Right ventricle myocardium superior (tissue), 1 donor: ENCODE measurements at regions not wholly inside any gene's neighbourhood (a gene's known extent, or its start where the extent isn't known, plus 50 kb on each side); places are given as distances from the start of the nearest gene placed in this dataset.

Experiments used
- ATAC-seq: fragments of 200-7000 bp; cut with Tn5 transposase; one replicate; pipeline ENCODE4 v1.9.1; 2020; ENCODE audit warnings: mild to moderate bottlenecking; ENCODE audit not compliant: poor library complexity
- DNase-seq: peaks from one replicate; pipeline ENCODE4 v3.0.0-alpha.2; 2020
- intact Hi-C: fragments of 100-400 bp; cut with DNase I; formaldehyde crosslinking; loops from one replicate; pipeline ENCODE4 v1.11.2; 2022
- donor health status: DM: no; HTN: yes; CAD: no; lungs with severe emphysema.

DNA sequence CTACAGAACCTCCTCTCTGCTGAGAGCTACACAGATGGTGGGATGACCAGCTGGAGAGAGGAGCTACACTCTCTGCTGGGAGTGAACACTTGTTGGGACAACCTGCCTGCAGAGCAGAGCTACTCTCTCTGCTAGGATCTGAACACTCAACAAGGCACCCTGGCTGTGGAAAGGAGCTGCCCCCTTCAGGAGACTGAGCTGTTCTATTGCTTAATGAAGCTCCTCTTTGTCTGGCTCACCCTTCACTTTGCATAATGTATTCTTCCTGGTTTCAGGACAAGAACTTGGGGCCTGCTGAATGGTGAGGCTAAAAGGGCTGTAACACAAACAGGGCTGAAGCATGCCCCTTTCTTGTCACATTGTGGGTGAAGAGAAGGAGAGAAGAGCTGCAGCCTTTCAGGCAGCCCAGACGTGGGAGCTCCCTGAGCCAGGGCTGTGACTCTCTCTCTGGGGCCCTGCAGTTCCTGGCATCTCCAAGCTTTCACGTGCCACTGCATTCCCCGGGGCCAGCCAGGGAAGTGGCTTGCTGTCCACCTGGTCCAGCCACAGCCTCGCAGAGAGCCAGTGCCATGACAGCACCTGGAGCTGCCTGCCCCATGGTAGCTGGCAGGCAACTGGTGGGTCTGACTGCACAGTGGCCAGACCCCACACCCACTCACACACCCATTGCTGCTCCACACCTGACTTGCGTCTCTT is 272.8 kb upstream of the KCNJ16 start:
- DNase-seq, result no peak
- intact Hi-C loops, result no loop called here

DNA sequence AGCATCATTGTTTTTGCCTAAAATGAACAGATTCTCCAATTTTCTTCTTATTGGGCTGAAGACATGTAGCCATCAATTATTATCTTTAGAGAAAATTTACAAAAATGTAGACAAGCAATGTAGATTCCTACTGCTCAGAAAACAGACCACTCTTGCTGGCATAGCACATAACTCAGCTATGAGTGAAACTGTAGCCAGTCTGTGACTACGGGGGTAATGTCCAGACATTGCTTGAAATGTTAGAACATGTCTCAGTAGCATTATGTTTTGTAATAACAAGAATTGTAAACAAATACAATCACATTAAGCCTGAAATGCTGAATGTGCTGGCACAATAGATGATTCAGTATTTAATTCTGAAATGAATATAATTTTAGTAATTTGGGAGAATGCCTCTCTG is 265.7 kb upstream of the KCNJ16 start:
- intact Hi-C loops, result no loop called here
- ATAC-seq (no peak), DNase-seq (no peak)

More for the DNA sequence above, 272.8 kb upstream of the KCNJ16 start:
- no peak for ATAC-seq

DNA sequence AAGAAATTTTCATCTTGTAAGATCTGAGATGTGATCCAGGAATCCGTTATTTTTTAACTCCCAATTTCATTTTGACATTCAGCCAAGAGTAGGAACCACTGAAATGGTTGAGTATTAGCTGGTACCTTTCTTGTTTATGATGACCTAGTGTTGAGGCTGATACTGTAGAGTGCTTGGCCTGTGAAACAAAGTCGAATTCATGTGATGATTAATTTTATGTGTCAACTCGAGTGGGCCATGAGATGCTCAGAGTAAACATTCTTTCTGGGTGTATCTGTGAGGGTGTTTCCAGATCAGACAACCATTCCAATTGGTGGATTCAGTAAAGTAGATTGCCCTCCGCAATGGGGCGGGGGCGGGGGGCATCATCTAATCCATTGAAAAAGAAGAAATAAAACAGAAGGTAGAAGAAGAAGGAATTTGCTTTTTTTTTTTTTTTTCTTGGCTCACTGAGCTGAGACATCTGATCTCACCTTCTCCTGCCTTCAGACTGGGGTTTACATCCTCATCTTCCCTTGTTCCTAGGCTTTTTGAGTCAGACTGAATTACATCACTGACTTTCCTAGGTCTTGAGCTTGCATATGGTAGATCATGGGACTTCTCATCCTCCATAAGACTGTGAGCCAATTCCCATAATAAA is 264.6 kb upstream of the KCNJ16 start:
- intact Hi-C loops, result no loop called here
- ATAC-seq, result no peak

DNA sequence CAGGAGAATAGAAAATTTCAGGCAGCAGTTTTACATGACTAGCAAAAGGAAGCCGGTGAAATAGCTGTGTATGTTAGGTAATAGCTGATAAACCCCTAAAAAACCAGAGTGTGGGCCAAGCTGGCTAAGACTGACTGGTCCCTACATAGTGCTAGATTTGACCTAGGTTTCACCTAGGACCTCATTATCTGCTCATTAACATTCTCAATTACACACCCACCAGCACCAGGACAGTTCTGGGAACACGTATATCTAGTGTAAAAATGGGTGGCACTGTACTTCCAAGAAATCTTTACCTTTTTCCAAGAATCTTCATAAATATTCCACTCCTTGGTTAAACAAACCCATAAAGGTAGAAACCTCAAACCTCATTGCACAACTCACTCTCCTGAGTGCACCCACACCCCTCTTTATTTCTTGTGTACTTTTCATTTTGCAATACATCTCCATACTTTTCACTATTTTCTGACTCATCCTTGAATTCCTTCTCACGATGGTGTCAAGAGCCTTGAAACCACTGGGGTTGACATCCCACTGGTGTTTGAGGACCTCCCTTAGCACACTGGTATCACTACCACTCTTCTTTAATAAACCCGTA is 262.7 kb upstream of the KCNJ16 start:
- DNase-seq (no peak), ATAC-seq (no peak)
- intact Hi-C loops, result no loop called here

More for the DNA sequence above, 264.6 kb upstream of the KCNJ16 start:
- DNase-seq, result no peak

DNA sequence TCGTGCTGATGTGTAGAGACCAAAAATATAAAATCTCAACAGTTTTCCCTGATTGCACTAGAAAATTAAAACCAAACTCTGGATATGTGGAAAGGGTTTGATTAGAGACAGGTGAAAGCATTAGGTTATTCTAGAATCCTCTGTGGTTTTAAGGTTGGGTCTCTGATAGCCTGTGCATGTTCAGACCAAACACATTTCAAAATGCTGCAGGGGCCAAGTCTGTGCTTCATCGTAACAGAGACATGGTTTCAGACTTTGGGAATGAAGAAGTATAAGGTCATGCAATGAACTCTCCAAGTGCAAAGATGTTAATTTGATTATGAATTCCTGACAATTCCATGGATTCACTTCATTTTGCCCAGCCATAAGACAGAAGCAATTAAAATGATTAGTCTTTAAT is 261.0 kb upstream of the KCNJ16 start:
- DNase-seq, result no peak
- ATAC-seq, result no peak
- intact Hi-C loops, result no loop called here

DNA sequence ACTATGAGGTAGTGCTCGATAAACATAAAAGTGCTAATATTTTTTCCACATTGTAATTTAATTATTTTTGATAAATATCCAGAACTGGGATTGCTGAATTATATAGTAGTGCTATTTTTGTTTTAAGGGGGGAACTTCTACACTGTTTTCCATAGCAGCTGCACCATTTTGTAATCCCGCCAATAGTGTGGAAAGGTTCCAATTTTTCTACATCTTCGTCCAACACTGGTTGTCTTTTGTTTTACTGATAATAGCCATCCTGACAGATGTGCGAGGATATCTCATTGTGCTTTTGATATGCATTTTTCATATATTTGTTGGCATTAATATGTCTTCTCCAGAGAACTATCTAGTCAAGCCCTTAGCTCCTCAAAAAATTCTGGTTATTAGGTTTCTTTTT is 259.6 kb upstream of the KCNJ16 start:
- intact Hi-C loops, result no loop called here
- DNase-seq, result no peak
- ATAC-seq, result no peak

DNA sequence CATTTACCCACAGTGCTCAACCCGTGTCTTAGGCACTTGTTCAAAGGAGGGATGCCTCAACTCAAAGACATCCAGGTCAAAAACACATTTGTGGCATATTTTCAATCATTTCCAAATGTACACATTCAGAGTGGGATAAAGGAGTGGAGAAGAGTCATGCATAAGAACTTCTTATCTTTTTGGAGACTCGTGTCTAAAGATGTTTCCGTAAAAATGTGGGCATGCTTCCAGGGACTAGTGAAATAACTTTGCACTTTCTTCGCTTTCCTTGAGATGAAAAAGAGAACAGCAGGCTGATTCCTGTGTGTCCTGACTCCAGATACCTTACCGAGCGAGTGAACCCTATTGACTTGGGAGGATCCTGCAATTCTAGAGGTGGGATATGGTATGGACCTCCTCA is 256.6 kb upstream of the KCNJ16 start:
- ATAC-seq (no peak), DNase-seq (no peak)
- intact Hi-C loops, result no loop called here

DNA sequence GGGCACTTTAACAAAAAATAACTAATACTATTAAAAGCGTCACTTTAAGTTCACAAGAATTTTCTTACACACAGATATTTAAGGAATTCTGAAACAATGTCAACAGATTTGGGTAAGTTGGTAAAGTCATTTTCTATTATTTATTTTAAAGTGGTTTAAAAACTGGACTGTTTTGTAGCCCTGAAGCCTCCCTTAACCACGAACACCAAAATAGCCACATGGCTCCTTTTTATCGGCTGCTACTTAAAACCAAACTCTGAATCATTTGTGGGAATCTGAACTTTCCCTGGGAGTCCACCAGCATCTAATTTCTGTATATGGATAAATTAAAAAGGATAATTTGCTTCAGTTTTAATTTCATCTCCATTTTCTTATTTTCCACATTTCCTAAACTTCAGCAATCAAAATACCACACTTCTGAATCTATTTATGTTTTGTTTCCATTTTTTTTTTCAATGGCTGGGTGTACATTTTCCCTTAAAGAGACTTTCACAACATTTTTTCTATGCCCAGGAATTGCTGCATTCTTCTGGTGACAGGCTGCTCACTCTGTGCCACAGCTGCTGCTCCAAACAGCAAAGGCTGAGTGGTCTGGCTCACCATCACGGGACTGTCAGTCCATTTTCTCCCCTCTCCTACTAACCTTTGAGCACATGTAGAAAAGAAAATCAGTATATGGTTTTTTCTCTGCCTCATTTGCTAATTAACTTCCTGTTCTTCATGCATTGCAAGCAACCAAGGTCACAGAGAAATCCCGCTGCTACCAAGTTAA is 255.5 kb upstream of the KCNJ16 start:
- DNase-seq (no peak), ATAC-seq (no peak)
- intact Hi-C loops, result no loop called here

DNA sequence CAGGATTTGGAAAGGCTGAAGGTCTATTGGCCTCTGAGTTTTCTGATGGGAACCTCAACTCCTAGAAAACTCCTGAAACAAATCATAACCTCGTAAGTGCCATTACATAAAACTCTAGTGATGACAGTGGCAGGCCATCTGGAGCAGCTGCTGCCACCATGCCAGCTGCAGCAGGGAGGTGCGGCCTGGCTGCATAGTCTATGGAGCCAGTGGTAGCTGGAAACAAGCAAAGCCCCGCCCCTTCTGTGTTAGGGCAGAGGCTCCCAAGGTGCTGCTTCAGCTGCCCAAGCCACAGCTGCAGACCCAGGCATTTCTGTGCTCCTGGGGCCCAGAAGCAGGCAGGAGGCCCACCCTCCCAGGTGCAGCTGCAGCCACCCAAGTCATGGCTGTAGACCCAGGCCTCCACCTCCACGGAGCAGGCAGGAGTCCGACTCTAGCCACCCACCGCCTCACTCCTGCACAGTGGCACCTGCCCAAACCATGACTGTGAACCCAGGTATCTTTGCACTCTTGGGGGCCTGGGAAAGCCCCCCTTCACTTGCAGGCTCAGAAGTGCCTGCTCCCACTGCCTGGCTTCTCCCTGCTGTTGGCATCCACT is 254.1 kb upstream of the KCNJ16 start:
- DNase-seq (no peak), ATAC-seq (no peak)
- intact Hi-C loops, result no loop called here

DNA sequence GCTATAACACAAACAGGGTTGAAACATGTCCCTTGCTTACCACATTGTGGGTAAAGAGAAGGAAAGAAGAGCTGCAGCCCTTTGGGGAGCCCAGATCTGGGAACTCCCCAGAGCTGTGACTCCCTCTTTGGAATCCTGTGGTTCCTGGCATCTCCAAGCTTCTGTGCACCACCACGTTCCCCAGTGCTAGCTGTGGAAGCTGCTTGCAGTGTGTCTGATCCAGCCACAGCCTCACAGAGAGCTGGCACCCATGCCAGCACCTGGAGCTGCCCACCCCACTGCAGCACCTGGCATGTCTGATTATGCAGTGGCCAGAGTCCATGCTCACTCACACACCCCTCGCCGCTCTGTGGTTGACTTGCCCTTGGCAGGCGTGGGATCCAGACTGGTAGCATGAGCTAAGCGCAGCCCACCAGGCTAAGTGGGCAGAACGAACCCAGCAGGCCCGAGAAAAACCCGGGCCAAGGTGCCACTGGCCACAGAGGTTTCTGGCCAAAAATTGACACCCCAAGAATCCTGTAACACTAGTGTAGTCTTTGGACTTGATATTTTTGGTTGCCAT is 252.6 kb upstream of the KCNJ16 start:
- DNase-seq (no peak), ATAC-seq (no peak)
- intact Hi-C loops, result no loop called here

DNA sequence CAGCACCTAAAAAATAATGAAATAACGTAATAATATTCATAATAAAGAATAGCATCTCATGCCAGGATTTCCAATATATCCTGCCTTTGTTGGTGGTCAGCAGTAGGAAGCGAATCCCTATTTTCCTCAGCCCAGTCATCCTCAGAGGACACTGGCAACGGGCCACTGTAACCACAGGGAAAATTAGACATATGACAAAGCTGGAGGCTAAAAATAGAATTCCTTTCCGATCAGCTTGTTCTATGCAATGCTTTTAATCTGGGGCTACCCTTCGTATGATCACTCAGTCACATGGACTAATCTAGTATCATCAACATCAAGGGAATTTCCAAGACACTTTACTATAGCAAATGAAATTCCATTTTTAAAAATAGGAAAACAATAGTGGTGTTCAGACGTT is 246.9 kb upstream of the KCNJ16 start:
- intact Hi-C loops, result no loop called here
- DNase-seq, result peak; percentile 40
- ATAC-seq, result peak; percentile 75

DNA sequence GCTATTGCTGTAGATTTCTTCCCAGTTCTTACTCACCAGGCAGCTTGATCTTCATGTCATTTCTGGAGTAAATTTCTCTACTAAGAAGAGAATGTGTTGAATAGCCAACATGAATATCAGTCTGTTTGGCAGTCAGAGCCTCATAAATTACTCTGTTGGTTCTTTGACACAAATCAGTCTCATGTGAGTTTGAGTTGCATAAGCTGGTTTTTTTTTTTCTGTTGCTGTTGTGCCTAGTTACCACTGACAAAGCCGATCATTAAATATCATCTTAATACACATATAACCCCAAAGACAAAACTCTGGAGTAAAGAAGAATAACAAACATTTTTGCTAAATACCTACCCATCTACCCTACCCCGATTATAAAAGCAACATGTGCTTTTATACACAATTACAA is 240.5 kb upstream of the KCNJ16 start:
- intact Hi-C loops, result no loop called here
- ATAC-seq, result no peak

DNA sequence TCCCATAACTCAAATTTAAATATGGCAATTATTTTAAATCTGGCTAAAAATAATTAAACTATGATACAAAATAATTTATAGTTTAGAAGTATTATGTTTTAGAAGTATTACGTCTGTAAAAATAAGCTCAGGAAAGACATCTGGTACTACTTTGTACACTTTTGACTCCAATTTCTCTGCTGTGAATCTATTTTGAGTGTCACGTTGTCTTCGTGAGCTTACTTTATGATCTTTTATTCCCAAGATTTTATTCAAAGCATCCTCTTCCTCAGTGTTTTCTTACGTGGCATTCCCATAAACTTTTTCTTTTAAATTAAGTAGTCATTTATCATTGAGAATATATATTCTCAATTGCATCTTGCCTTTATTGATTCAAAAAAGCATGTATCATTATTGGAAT is 223.3 kb upstream of the KCNJ16 start:
- intact Hi-C loops, result no loop called here

More for the DNA sequence above, 240.5 kb upstream of the KCNJ16 start:
- no peak for DNase-seq

DNA sequence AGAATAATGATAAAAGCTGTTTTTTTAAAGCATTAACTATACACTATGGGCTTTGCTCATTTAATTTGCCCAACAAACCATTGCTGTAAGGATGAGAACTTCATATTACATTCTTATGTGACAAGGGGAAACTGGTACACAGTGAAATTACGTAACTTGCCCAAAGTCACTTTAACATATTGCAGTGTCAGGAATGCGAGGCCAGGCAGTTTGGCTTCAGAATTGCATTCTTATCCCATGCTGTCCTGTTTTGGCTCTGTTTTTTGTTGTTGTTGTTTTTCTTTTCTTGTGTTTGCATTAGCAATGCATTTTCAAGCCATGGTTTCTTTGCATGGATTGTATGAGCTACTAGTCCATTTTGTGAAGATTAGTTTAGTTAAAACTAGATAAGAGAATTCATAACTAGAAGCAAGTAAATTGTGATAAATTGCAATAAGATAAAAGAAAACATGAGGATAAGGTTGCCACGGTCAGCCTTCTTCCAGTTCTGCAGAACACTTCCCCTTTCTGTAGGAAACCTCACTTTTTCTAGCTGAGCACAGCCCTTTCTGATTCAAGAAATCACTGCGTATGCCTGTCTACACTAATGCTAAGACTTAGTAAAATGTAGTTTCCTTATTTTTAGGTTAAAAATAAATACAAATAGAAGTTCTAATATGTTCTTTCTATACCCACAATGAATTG is 221.3 kb upstream of the KCNJ16 start:
- no peak for DNase-seq
- ATAC-seq, result peak; percentile 85

More for the DNA sequence above, 223.3 kb upstream of the KCNJ16 start:
- DNase-seq (no peak), ATAC-seq (no peak)

DNA sequence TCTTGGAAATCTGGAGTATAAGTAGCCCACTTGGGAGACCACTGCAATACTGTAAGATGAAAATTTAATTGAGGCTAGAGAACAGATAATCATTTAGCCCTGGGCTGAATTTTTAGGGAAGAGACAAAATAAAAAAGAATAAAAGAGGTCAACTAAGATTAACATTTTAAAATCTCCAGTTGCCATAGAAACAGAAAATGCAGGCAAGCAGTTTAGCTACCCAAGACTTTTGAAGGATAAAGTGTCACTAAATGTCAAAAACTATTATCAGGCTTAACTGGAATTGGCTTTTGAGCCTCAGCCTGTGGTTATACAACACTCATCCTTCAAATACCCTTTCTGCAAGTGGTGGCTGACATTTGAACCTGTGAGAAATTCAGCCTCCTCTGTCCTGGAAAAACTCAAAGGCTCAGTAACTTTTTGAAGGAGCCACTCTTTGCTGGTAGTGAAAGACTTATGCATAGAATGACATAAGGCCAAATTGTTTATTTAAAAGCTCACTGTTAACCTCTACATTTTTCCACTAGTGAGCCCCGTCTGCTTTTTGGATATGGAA is 220.7 kb upstream of the KCNJ16 start:
- DNase-seq (no peak), ATAC-seq (peak; percentile 43)
- intact Hi-C loops, result no loop called here

More for the DNA sequence above, 221.3 kb upstream of the KCNJ16 start:
- intact Hi-C loops, result no loop called here

DNA sequence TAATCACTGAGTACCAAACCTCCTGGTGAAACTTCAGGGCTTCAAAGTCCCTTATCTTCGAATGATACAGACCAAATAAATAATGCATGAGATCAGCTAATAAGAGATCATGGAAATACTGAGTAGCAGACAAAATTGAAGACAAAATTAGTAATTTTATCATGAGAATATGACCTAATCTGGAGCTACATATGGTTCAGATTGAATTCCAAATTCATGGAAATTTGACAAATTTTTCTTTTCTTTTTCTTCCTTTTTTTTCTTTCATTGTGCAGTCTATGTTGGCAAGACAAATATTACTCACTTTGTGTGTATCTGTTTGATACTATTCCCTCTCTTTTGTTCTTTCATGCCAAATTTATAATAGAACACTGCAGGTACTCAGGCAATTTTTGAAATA is 218.1 kb upstream of the KCNJ16 start:
- ATAC-seq, result no peak
- intact Hi-C loops, result no loop called here
- no peak for DNase-seq

DNA sequence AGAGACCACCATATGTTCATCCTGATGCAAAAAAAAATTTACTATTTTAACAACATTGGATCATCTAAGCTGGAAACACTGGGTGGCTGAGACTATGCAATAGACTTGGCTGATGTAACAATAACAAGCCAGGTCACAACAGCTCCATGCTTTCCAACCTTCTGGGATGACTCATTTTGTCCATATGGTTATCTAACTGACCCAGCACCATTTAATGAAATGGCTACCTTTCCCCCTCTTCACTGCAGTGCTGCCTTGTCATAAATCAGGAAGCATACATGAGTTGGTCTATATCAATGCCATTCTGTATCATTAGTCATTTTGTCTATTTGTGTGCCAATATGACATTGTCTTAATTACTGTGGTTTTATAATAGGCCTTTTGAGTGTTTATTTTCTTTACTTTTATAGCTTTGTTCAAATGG is 217.6 kb upstream of the KCNJ16 start:
- intact Hi-C loops, result no loop called here
- ATAC-seq (no peak), DNase-seq (no peak)

DNA sequence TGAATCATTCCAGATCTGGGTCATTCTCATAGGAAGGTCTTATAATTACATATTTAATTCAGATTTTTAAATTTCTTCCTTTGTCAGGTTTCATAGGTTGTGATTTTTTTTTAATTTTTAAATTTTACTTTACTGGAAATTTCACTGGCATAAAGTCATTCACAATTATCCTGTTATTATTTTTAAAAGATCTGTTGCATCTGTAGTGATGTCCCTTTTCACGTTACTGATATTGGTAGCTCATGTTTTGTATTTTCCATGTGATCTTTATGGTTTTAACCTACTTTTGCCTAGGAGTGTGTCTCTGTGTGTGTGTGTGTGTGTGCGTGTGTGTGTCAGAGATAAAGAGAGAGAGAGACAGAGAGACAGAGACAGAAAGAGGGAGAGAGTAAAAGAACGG is 216.6 kb upstream of the KCNJ16 start:
- no peak for DNase-seq
- no peak for ATAC-seq
- intact Hi-C loops, result no loop called here
